Astrocyte (in vitro differentiated cells and primary cell): ENCODE measurements at regions not wholly inside any gene's neighbourhood (a gene's known extent, or its start where the extent isn't known, plus 50 kb on each side); places are given as distances from the start of the nearest gene placed in this dataset.

Experiments used
- CTCF ChIP-seq: IDR thresholded peaks from 2 replicates; pipeline ENCODE4 v1.5.1; 2011; ENCODE audit warnings: low read depth, mild to moderate bottlenecking, inconsistent platforms, low read length, moderate library complexity; ENCODE audit not compliant: insufficient read depth
- EZH2 ChIP-seq: IDR thresholded peaks from 2 replicates; pipeline ENCODE4 v1.6.1; 2012; ENCODE audit warnings: mild to moderate bottlenecking, low read length, inconsistent platforms; ENCODE audit not compliant: insufficient read depth

GRCh38 chrX:8919801-8920200 is 114.1 kb downstream of the FAM9B start:
- TF ChIP-seq CTCF (no peak), EZH2 (no peak)
